ENCODE measurements at regions not wholly inside any gene's neighbourhood (a gene's known extent, or its start where the extent isn't known, plus 50 kb on each side); places are given as distances from the start of the nearest gene placed in this dataset.

GRCh38 chr2:65885266-65885665 is 452.9 kb upstream of the SPRED2 start:
- no peaks in the 10 kb centered on the region for H3K36me3 Mint-ChIP-seq (ENCODE audit: insufficient read depth, unreplicated experiment)
- POLR2A ChIA-PET, result interaction anchor here (1.5 kb wide), 1 partner anchor 19 kb away, joined by 4 read pairs; no protein-coding TSS in a partner anchor
- no peaks in the 10 kb centered on the region for H3K4me1 Mint-ChIP-seq (ENCODE audit: insufficient read depth, unreplicated experiment)
- H3K27ac Mint-ChIP-seq (ENCODE audit: low read depth, unreplicated experiment), result no peak overlapping the region
- intact Hi-C loops (cut with micrococcal nuclease), result no loop called here
- no peak overlapping the region for H3K4me3 Mint-ChIP-seq (ENCODE audit: unreplicated experiment)
- no peak for DNase-seq (ENCODE audit: unreplicated experiment)
- H3K27me3 Mint-ChIP-seq (ENCODE audit: insufficient read depth, unreplicated experiment), result no peaks in the 10 kb centered on the region
- no peak for TF ChIP-seq CTCF (IDR thresholded peaks at IDR 0.05; ENCODE audit: unreplicated experiment)
- CTCF ChIA-PET, result no interaction called here
- BruUV-seq (replicated peaks), result no TSS peak
- H3K9me3 Mint-ChIP-seq (ENCODE audit: unreplicated experiment), result no peaks in the 10 kb centered on the region

GRCh38 chr2:65881592-65881991 is 449.2 kb upstream of the SPRED2 start:
- no peaks in the 10 kb centered on the region for H3K36me3 Mint-ChIP-seq (ENCODE audit: insufficient read depth, unreplicated experiment)
- no peaks in the 10 kb centered on the region for H3K4me1 Mint-ChIP-seq (ENCODE audit: insufficient read depth, unreplicated experiment)
- ChIA-PET CTCF (no interaction called here), POLR2A (no interaction called here)
- BruUV-seq (replicated peaks), result no TSS peak
- TF ChIP-seq CTCF (IDR thresholded peaks at IDR 0.05; ENCODE audit: unreplicated experiment), result no peak
- no peaks in the 10 kb centered on the region for H3K27me3 Mint-ChIP-seq (ENCODE audit: insufficient read depth, unreplicated experiment)
- no peaks in the 10 kb centered on the region for H3K9me3 Mint-ChIP-seq (ENCODE audit: unreplicated experiment)
- H3K27ac Mint-ChIP-seq (ENCODE audit: low read depth, unreplicated experiment), result no peak overlapping the region
- intact Hi-C loops (cut with micrococcal nuclease), result no loop called here
- no peak overlapping the region for H3K4me3 Mint-ChIP-seq (ENCODE audit: unreplicated experiment)
- DNase-seq (ENCODE audit: unreplicated experiment), result no peak

- no peak for TF ChIP-seq CTCF (IDR thresholded peaks at IDR 0.05; ENCODE audit: unreplicated experiment)
- DNase-seq (ENCODE audit: unreplicated experiment), result no peak
- Mint-ChIP-seq H3K27me3 (ENCODE audit: insufficient read depth, unreplicated experiment) (no peaks in the 10 kb centered on the region), H3K36me3 (ENCODE audit: insufficient read depth, unreplicated experiment) (no peaks in the 10 kb centered on the region), H3K27ac (ENCODE audit: low read depth, unreplicated experiment) (no peak overlapping the region), H3K4me1 (ENCODE audit: insufficient read depth, unreplicated experiment) (no peaks in the 10 kb centered on the region), H3K9me3 (ENCODE audit: unreplicated experiment) (no peaks in the 10 kb centered on the region), H3K4me3 (ENCODE audit: unreplicated experiment) (no peak overlapping the region)
- CTCF ChIA-PET, result no interaction called here
- POLR2A ChIA-PET, result no interaction called here
- intact Hi-C loops (cut with micrococcal nuclease), result no loop called here
- BruUV-seq (replicated peaks), result no TSS peak
Observed at GRCh38 chr2:65880436-65880835, 448.0 kb upstream of the SPRED2 start.

- Mint-ChIP-seq H3K4me3 (ENCODE audit: unreplicated experiment) (no peak overlapping the region), H3K9me3 (ENCODE audit: unreplicated experiment) (no peaks in the 10 kb centered on the region), H3K36me3 (ENCODE audit: insufficient read depth, unreplicated experiment) (no peaks in the 10 kb centered on the region), H3K27ac (ENCODE audit: low read depth, unreplicated experiment) (no peak overlapping the region), H3K27me3 (ENCODE audit: insufficient read depth, unreplicated experiment) (no peaks in the 10 kb centered on the region), H3K4me1 (ENCODE audit: insufficient read depth, unreplicated experiment) (no peaks in the 10 kb centered on the region)
- intact Hi-C loops (cut with micrococcal nuclease), result no loop called here
- no peak for DNase-seq (ENCODE audit: unreplicated experiment)
- ChIA-PET CTCF (no interaction called here), POLR2A (interaction anchor here (1.0 kb wide), 1 partner anchor 8 kb away, joined by 3 read pairs; no protein-coding TSS in a partner anchor)
- no TSS peak for BruUV-seq (replicated peaks)
- TF ChIP-seq CTCF (IDR thresholded peaks at IDR 0.05; ENCODE audit: unreplicated experiment), result no peak
Observed at GRCh38 chr2:65878011-65878340, 445.6 kb upstream of the SPRED2 start.

Data from MCF 10A (cell line).